Activated CD4-positive, alpha-beta T cell treated with anti-CD3 and anti-CD28 coated beads, Interleukin-2, amount 10 ng/mL, durations not matched to agents 24 days and 14 days (primary cell): ENCODE measurements at regions not wholly inside any gene's neighbourhood (a gene's known extent, or its start where the extent isn't known, plus 50 kb on each side); places are given as distances from the start of the nearest gene placed in this dataset.

Experiments
- DNase-seq: peaks from one replicate; pipeline ENCODE4 v3.0.0; 2022
- H3K27ac Mint-ChIP-seq: one replicate; pipeline ENCODE4 v1.8.0; 2022; ENCODE audit warnings: mild to moderate bottlenecking, mixed read lengths
- H3K27me3 Mint-ChIP-seq: one replicate; pipeline ENCODE4 v1.8.0; 2022; ENCODE audit warnings: mixed read lengths
- H3K36me3 Mint-ChIP-seq: one replicate; pipeline ENCODE4 v1.8.0; 2022; ENCODE audit warnings: low read depth, mild to moderate bottlenecking, mixed read lengths
- H3K4me1 Mint-ChIP-seq: one replicate; pipeline ENCODE4 v1.8.0; 2021; ENCODE audit warnings: mixed read lengths
- H3K4me3 Mint-ChIP-seq: one replicate; pipeline ENCODE4 v1.8.0; 2022; ENCODE audit warnings: mild to moderate bottlenecking, moderate library complexity, mixed read lengths
- H3K9me3 Mint-ChIP-seq: one replicate; pipeline ENCODE4 v1.8.0; 2021; ENCODE audit warnings: mixed read lengths
- intact Hi-C: fragments of 100-400 bp; cut with micrococcal nuclease; formaldehyde crosslinking; loops from one replicate; pipeline ENCODE4 v1.15.1; 2023

GRCh38 chr12:91577586-91578539 is 395.2 kb upstream of the DCN start:
- intact Hi-C loops, result loop anchor here (2.0 to 5.0 kb wide), 4 partner anchors 109 to 1073 kb away; no protein-coding TSS in a partner anchor
- peaks cover 3% of the 10 kb centered on the region for H3K27me3 Mint-ChIP-seq
- peak overlapping the region; percentile 74 for H3K4me3 Mint-ChIP-seq
- H3K27ac Mint-ChIP-seq, result no peak overlapping the region
- H3K9me3 Mint-ChIP-seq, result no peaks in the 10 kb centered on the region
- H3K4me1 Mint-ChIP-seq, result peaks cover 5% of the 10 kb centered on the region
- DNase-seq, result no peak
- no peaks in the 10 kb centered on the region for H3K36me3 Mint-ChIP-seq

DNA sequence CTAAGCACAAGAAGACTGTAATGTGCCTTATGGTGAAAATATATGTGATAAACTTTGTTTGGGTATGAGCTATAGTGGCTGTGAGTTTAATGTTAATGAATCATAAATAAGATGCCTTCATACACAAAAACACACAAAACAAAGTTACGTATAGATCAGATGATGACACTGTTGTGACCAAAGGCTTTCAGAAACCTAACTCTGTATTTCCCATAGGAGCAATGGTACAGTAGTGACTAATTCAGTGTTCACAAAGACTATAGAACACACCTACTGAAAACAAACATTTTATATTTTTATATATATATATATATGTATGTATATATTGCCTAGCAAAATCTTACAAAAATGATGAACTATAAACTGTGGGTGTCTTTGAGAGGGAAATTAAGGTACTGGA is 393.8 kb upstream of the DCN start:
- Mint-ChIP-seq H3K27me3 (peaks cover 5% of the 10 kb centered on the region), H3K9me3 (no peaks in the 10 kb centered on the region), H3K4me3 (no peak overlapping the region), H3K36me3 (no peaks in the 10 kb centered on the region), H3K4me1 (peaks cover 5% of the 10 kb centered on the region), H3K27ac (no peak overlapping the region)
- intact Hi-C loops, result loop anchor here (5.0 kb wide), 3 partner anchors 111 to 826 kb away; no protein-coding TSS in a partner anchor
- no peak for DNase-seq

- H3K9me3 Mint-ChIP-seq, result no peaks in the 10 kb centered on the region
- peaks cover 5% of the 10 kb centered on the region for H3K4me1 Mint-ChIP-seq
- no peak overlapping the region for H3K27ac Mint-ChIP-seq
- H3K36me3 Mint-ChIP-seq, result no peaks in the 10 kb centered on the region
- H3K27me3 Mint-ChIP-seq, result peaks cover 5% of the 10 kb centered on the region
- no peak overlapping the region for H3K4me3 Mint-ChIP-seq
- DNase-seq, result no peak
- intact Hi-C loops, result loop anchor here (5.0 kb wide), 3 partner anchors 112 to 827 kb away; no protein-coding TSS in a partner anchor
These were observed 393.0 kb upstream of the DCN start for GRCh38 chr12:91575630-91576029.

- H3K36me3 Mint-ChIP-seq, result no peaks in the 10 kb centered on the region
- H3K9me3 Mint-ChIP-seq, result no peaks in the 10 kb centered on the region
- intact Hi-C loops, result loop anchor here (5.0 kb wide), 3 partner anchors 112 to 827 kb away; no protein-coding TSS in a partner anchor
- H3K27me3 Mint-ChIP-seq, result peaks cover 5% of the 10 kb centered on the region
- H3K4me3 Mint-ChIP-seq, result no peak overlapping the region
- H3K4me1 Mint-ChIP-seq, result peaks cover 5% of the 10 kb centered on the region
- no peak overlapping the region for H3K27ac Mint-ChIP-seq
- DNase-seq, result no peak
These were observed 392.4 kb upstream of the DCN start for GRCh38 chr12:91574975-91575374.

GRCh38 chr12:91574391-91574790 is 391.8 kb upstream of the DCN start:
- Mint-ChIP-seq H3K36me3 (no peaks in the 10 kb centered on the region), H3K4me1 (peaks cover 5% of the 10 kb centered on the region), H3K27me3 (peaks cover 5% of the 10 kb centered on the region), H3K27ac (no peak overlapping the region), H3K9me3 (no peaks in the 10 kb centered on the region), H3K4me3 (no peak overlapping the region)
- intact Hi-C loops, result no loop called here
- no peak for DNase-seq

- no peak overlapping the region for H3K4me3 Mint-ChIP-seq
- no peak overlapping the region for H3K27ac Mint-ChIP-seq
- peaks cover 5% of the 10 kb centered on the region for H3K4me1 Mint-ChIP-seq
- no peaks in the 10 kb centered on the region for H3K9me3 Mint-ChIP-seq
- no peak for DNase-seq
- peaks cover 5% of the 10 kb centered on the region for H3K27me3 Mint-ChIP-seq
- no peaks in the 10 kb centered on the region for H3K36me3 Mint-ChIP-seq
- intact Hi-C loops, result no loop called here
These were observed 390.3 kb upstream of the DCN start for GRCh38 chr12:91572869-91573268.

DNA sequence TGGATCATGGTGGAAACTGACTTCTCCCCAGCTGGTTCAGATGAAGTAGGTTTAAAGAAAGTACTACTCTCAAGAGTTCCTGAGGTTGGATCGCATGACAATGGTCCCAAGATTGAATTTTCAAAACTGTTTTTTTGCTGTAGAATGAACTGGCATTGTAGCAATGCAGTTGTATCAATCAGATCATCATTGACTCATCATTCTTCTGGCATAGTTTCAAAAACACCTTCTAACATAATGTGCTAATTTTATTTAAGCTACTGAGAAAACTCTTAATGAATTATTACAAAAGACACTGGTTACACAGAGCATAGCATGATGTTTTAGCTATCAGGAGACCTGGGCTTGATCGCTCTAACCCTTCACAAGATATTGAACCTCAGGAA is 384.5 kb upstream of the DCN start:
- intact Hi-C loops, result no loop called here
- H3K27ac Mint-ChIP-seq, result no peak overlapping the region
- peaks cover 15% of the 10 kb centered on the region for H3K4me1 Mint-ChIP-seq
- no peaks in the 10 kb centered on the region for H3K36me3 Mint-ChIP-seq
- peaks cover 1% of the 10 kb centered on the region for H3K27me3 Mint-ChIP-seq
- no peak overlapping the region for H3K4me3 Mint-ChIP-seq
- DNase-seq, result no peak
- H3K9me3 Mint-ChIP-seq, result peaks cover 16% of the 10 kb centered on the region

- Mint-ChIP-seq H3K27me3 (peaks cover 1% of the 10 kb centered on the region), H3K36me3 (no peaks in the 10 kb centered on the region), H3K9me3 (peaks cover 18% of the 10 kb centered on the region), H3K4me1 (peaks cover 18% of the 10 kb centered on the region), H3K4me3 (no peak overlapping the region), H3K27ac (no peak overlapping the region)
- intact Hi-C loops, result no loop called here
- no peak for DNase-seq
These were observed 383.9 kb upstream of the DCN start for GRCh38 chr12:91566328-91567099.

DNA sequence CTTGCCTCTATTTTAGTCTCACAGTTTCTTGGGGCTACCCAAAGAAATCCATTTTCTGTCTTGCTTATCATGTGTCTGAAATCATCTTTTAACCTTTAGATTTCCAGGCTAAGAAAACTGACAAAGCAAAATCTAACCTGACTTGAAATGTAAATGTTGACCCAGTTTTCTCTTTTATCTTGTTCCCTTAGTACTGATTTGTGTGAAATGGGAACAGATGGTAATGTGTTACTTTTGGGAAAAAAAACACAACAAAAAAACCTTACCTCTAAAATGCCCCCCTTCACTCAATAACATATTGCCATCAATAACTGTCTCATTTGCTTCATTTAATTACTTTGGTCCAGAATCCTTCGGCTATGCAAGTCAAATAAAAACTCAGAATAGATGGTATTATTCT is 383.2 kb upstream of the DCN start:
- Mint-ChIP-seq H3K27ac (no peak overlapping the region), H3K4me1 (peaks cover 18% of the 10 kb centered on the region), H3K4me3 (no peak overlapping the region), H3K9me3 (peaks cover 18% of the 10 kb centered on the region), H3K36me3 (no peaks in the 10 kb centered on the region), H3K27me3 (peaks cover 1% of the 10 kb centered on the region)
- no peak for DNase-seq
- intact Hi-C loops, result no loop called here

GRCh38 chr12:91565246-91565645 is 382.6 kb upstream of the DCN start:
- H3K9me3 Mint-ChIP-seq, result peaks cover 20% of the 10 kb centered on the region
- H3K27ac Mint-ChIP-seq, result no peak overlapping the region
- peaks cover 18% of the 10 kb centered on the region for H3K4me1 Mint-ChIP-seq
- peaks cover 1% of the 10 kb centered on the region for H3K27me3 Mint-ChIP-seq
- H3K4me3 Mint-ChIP-seq, result no peak overlapping the region
- no peaks in the 10 kb centered on the region for H3K36me3 Mint-ChIP-seq
- no peak for DNase-seq
- intact Hi-C loops, result no loop called here

DNA sequence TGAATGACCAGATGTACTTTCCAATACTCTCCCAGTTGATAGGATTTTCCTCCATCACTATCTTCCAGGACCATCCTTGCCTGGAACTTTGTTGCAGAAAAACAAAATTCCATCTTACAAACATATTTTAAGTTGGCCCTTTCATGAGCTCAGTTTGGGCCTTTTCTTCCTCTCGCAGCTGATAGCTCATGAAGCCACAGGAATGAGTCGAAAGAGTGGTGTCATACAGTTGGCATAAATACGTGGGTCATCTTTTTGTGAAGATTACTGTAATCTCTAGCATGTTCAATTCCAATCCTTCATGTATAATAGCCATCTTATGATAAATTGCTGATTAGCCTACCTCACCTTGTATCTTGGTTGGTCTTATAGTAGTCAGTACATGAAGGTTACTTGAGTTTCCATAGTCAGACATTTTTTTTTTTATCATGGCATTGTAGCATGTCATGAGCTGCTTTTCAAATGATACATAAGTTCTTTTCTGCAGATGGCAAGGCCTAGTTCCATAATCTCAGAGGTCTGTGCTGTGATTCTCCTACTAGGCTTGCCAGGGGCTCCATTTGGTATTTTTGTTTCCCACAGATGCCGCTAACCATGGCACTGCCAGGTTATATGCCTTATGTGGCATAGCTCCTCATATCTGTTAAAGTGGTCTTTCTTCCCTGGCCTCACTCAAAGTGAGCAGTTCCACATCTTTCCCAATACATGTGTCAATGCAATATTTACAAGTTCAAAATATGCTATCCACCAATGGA is 380.6 kb upstream of the DCN start:
- Mint-ChIP-seq H3K4me3 (no peak overlapping the region), H3K9me3 (peaks cover 39% of the 10 kb centered on the region), H3K27me3 (peaks cover 6% of the 10 kb centered on the region), H3K27ac (no peak overlapping the region), H3K4me1 (peaks cover 18% of the 10 kb centered on the region), H3K36me3 (no peaks in the 10 kb centered on the region)
- no peak for DNase-seq
- intact Hi-C loops, result no loop called here

DNA sequence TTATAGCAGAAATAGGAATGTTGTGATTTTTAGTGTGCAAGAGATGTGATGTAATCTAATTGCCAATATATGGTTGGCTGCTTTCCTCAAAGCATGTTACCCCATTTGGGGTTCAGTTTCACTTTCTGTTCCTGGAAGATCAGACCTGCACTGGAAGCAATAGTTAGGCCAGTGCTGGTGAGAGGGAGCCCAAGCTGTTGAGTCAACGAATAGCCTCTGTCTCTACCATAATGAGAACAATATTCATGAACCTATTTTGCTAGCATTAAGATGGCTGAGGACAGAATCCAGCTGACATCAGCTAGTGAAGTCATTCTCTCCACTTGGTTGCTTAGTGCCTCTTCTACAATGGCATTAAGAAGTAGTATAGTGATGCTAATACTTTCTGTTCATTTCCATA is 379.9 kb upstream of the DCN start:
- DNase-seq, result peak; percentile 73
- Mint-ChIP-seq H3K36me3 (no peaks in the 10 kb centered on the region), H3K4me1 (peaks cover 18% of the 10 kb centered on the region), H3K4me3 (no peak overlapping the region), H3K27me3 (peaks cover 6% of the 10 kb centered on the region), H3K27ac (no peak overlapping the region), H3K9me3 (peaks cover 43% of the 10 kb centered on the region)
- intact Hi-C loops, result no loop called here

DNA sequence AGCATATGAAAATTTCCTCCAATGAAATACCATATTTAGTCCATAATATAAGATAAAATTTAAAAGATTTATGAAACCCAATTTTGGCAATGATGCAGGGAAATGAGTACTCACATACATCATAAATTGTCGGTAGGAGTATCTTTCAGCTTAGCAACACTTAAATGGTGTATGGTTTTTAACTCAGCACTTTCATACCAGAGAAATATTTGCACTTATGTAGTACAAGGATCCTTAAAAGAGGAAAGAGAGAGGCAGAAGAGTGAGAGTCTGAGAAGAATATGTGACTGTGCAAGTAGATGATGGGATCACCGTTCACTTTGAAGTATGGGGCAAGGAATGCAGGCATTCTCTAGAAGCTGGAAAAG is 379.3 kb upstream of the DCN start:
- peaks cover 45% of the 10 kb centered on the region for H3K9me3 Mint-ChIP-seq
- peaks cover 5% of the 10 kb centered on the region for H3K27me3 Mint-ChIP-seq
- DNase-seq, result no peak
- intact Hi-C loops, result no loop called here
- no peak overlapping the region for H3K4me3 Mint-ChIP-seq
- H3K4me1 Mint-ChIP-seq, result peaks cover 16% of the 10 kb centered on the region
- H3K36me3 Mint-ChIP-seq, result no peaks in the 10 kb centered on the region
- no peak overlapping the region for H3K27ac Mint-ChIP-seq
